ENCODE measurements at regions not wholly inside any gene's neighbourhood (a gene's known extent, or its start where the extent isn't known, plus 50 kb on each side); places are given as distances from the start of the nearest gene placed in this dataset.

DNA sequence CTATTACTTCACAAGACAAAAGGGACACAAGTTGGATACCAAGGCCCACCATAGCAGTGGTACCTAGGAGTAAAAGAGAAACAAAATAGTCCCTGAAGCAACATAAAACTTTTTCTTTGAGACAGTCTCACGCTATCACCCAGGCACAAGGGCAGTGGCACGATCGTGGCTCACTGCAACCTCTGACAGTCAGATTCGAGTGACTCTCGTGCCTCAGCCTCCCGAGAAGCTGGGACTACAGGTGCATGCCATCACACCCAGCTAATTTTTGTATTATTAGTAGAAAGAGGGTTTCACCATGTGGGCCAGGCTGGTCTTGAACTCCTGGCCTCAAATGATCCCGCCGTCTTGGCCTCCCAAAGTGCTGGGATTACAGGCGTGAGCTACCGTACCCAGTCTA lies 59.0 kb upstream of the KCNMA1 start:
- TF ChIP-seq, protein P1, sequence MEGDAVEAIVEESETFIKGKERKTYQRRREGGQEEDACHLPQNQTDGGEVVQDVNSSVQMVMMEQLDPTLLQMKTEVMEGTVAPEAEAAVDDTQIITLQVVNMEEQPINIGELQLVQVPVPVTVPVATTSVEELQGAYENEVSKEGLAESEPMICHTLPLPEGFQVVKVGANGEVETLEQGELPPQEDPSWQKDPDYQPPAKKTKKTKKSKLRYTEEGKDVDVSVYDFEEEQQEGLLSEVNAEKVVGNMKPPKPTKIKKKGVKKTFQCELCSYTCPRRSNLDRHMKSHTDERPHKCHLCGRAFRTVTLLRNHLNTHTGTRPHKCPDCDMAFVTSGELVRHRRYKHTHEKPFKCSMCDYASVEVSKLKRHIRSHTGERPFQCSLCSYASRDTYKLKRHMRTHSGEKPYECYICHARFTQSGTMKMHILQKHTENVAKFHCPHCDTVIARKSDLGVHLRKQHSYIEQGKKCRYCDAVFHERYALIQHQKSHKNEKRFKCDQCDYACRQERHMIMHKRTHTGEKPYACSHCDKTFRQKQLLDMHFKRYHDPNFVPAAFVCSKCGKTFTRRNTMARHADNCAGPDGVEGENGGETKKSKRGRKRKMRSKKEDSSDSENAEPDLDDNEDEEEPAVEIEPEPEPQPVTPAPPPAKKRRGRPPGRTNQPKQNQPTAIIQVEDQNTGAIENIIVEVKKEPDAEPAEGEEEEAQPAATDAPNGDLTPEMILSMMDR (IDR thresholded peaks at IDR 0.05; ENCODE audit: unreplicated experiment): no peak
- Mint-ChIP-seq H3K27me3 (peaks cover 10% of the 10 kb centered on the region), H3K4me1 (ENCODE audit: low read depth) (peaks cover 4% of the 10 kb centered on the region), H3K27ac (no peak overlapping the region), H3K4me3 (ENCODE audit: low read depth) (no peak overlapping the region), H3K36me3 (ENCODE audit: insufficient read depth) (no peaks in the 10 kb centered on the region), H3K9me3 (ENCODE audit: low read depth) (no peaks in the 10 kb centered on the region)
- no peak for DNase-seq (ENCODE audit: low spot score, unreplicated experiment)

DNA sequence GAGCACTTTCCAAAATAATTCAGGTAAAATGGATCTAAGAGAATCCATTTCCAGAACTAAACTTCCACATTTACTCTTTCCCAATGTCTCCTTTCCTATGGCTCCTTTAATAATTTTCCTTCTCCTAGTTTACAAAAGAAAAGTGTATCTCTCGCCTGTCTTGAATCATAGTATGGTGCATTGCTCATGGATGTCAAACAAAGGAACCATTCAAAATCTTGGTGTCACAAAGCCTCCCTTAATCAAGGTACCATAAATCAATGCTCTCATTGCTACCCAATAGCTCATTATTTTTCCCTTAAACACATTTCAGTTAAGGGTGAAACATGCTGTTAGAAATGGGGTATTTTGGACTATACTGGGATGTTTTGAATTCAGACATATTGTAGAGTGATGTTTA lies 57.6 kb upstream of the KCNMA1 start:
- no peak for DNase-seq (ENCODE audit: low spot score, unreplicated experiment)
- no peaks in the 10 kb centered on the region for H3K36me3 Mint-ChIP-seq (ENCODE audit: insufficient read depth)
- no peak overlapping the region for H3K27ac Mint-ChIP-seq
- H3K4me1 Mint-ChIP-seq (ENCODE audit: low read depth): peaks cover 4% of the 10 kb centered on the region
- H3K27me3 Mint-ChIP-seq: peaks cover 14% of the 10 kb centered on the region
- H3K4me3 Mint-ChIP-seq (ENCODE audit: low read depth): no peak overlapping the region
- H3K9me3 Mint-ChIP-seq (ENCODE audit: low read depth): no peaks in the 10 kb centered on the region
- TF ChIP-seq, protein P1 (IDR thresholded peaks at IDR 0.05; ENCODE audit: unreplicated experiment): no peak

DNA sequence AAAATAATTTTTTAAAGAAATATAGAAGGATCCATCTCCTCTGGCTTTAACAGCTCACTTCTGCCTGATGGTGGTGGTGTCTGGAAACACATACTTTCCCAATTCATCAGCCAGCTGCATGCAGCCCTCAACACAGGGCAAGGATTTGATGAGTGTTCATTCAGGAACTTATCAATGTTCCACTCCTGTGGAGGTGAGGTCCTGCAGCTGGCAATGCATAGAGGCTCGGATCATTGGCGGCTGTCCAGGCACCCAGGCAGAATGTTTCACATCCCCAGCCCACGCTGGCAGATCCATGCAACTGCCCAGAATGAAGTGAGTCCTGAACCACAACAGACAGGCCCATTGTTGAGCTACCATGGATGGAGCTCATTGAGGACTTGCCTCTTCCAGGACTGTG lies 55.2 kb upstream of the KCNMA1 start:
- no peak for DNase-seq (ENCODE audit: low spot score, unreplicated experiment)
- Mint-ChIP-seq H3K36me3 (ENCODE audit: insufficient read depth) (no peaks in the 10 kb centered on the region), H3K27me3 (peaks cover 32% of the 10 kb centered on the region), H3K4me3 (ENCODE audit: low read depth) (no peak overlapping the region), H3K9me3 (ENCODE audit: low read depth) (no peaks in the 10 kb centered on the region), H3K27ac (no peak overlapping the region), H3K4me1 (ENCODE audit: low read depth) (peaks cover 4% of the 10 kb centered on the region)
- TF ChIP-seq, protein P1 (IDR thresholded peaks at IDR 0.05; ENCODE audit: unreplicated experiment): no peak

DNA sequence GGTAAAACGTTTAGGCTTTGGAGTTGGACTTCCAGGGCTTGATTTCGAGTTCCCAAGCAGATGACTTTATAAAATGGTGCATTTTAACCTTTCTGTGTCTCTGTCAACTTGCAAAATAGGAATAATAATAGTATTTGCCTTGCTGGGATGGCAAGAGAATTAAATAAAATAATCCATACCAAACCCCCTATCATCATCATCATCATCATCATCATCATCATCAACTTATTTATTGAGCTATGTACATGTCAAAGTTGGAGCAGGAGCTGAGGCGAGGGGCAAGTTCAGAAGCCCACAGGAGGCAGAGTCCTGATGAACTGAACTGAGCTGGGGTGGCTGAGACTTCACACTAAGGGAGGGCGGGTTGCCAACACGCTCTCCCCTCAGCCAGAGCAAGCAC lies 51.7 kb upstream of the KCNMA1 start:
- Mint-ChIP-seq H3K4me1 (ENCODE audit: low read depth) (no peaks in the 10 kb centered on the region), H3K9me3 (ENCODE audit: low read depth) (no peaks in the 10 kb centered on the region), H3K4me3 (ENCODE audit: low read depth) (no peak overlapping the region), H3K36me3 (ENCODE audit: insufficient read depth) (no peaks in the 10 kb centered on the region), H3K27me3 (peaks cover 55% of the 10 kb centered on the region), H3K27ac (no peak overlapping the region)
- TF ChIP-seq, protein P1 (IDR thresholded peaks at IDR 0.05; ENCODE audit: unreplicated experiment): no peak
- no peak for DNase-seq (ENCODE audit: low spot score, unreplicated experiment)

DNA sequence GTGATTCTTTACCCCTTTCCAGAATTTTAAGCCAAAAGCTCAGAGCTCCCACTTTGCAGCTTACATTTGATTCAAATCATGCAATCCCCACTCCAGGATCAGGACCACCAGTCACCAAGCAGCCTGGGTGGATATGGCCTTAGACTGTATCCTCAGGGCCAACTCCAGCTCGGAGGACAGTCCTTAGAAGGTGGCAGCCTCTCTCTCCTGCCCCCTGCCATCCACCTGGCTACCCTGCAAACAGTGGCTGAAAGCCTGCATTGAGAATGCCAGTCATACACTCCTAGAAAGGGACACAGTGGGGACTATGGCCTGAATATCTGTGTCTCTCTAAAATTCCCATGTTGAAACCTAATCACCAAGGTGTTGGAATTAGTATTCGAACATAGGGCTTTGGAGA lies 50.0 kb upstream of the KCNMA1 start:
- H3K36me3 Mint-ChIP-seq (ENCODE audit: insufficient read depth): no peaks in the 10 kb centered on the region
- TF ChIP-seq, protein P1 (IDR thresholded peaks at IDR 0.05; ENCODE audit: unreplicated experiment): no peak
- H3K4me3 Mint-ChIP-seq (ENCODE audit: low read depth): no peak overlapping the region
- H3K27me3 Mint-ChIP-seq: peaks cover 50% of the 10 kb centered on the region
- no peak overlapping the region for H3K27ac Mint-ChIP-seq
- H3K4me1 Mint-ChIP-seq (ENCODE audit: low read depth): no peaks in the 10 kb centered on the region
- H3K9me3 Mint-ChIP-seq (ENCODE audit: low read depth): no peaks in the 10 kb centered on the region
- no peak for DNase-seq (ENCODE audit: low spot score, unreplicated experiment)
